ENCODE measurements at regions not wholly inside any gene's neighbourhood (a gene's known extent, or its start where the extent isn't known, plus 50 kb on each side); places are given as distances from the start of the nearest gene placed in this dataset.

- H3K36me3 Mint-ChIP-seq (ENCODE audit: low read depth) = no peaks in the 10 kb centered on the region
- H3K27ac Mint-ChIP-seq = no peak overlapping the region
- TF ChIP-seq CTCF (IDR thresholded peaks at IDR 0.05; ENCODE audit: unreplicated experiment in 3 of 3) = no peak
- peaks cover 30% of the 10 kb centered on the region for H3K27me3 Mint-ChIP-seq (ENCODE audit: low read depth)
- no peaks in the 10 kb centered on the region for H3K9me3 Mint-ChIP-seq
- H3K4me3 Mint-ChIP-seq = no peak overlapping the region
- H3K4me1 Mint-ChIP-seq = no peaks in the 10 kb centered on the region
These were observed 240.0 kb upstream of the LARGE1 start for GRCh38 chr22:34160141-34160783.

GRCh38 chr22:34161431-34162123 lies 241.3 kb upstream of the LARGE1 start:
- no peak overlapping the region for H3K27ac Mint-ChIP-seq
- no peaks in the 10 kb centered on the region for H3K4me1 Mint-ChIP-seq
- no peak overlapping the region for H3K4me3 Mint-ChIP-seq
- H3K27me3 Mint-ChIP-seq (ENCODE audit: low read depth) = peaks cover 33% of the 10 kb centered on the region
- TF ChIP-seq CTCF (IDR thresholded peaks at IDR 0.05; ENCODE audit: unreplicated experiment in 3 of 3) = no peak
- no peaks in the 10 kb centered on the region for H3K36me3 Mint-ChIP-seq (ENCODE audit: low read depth)
- no peaks in the 10 kb centered on the region for H3K9me3 Mint-ChIP-seq

- no peak overlapping the region for H3K4me3 Mint-ChIP-seq
- no peaks in the 10 kb centered on the region for H3K9me3 Mint-ChIP-seq
- peaks cover 17% of the 10 kb centered on the region for H3K27me3 Mint-ChIP-seq (ENCODE audit: low read depth)
- TF ChIP-seq CTCF (IDR thresholded peaks at IDR 0.05; ENCODE audit: unreplicated experiment in 3 of 3) = no peak
- H3K27ac Mint-ChIP-seq = no peak overlapping the region
- H3K4me1 Mint-ChIP-seq = no peaks in the 10 kb centered on the region
- H3K36me3 Mint-ChIP-seq (ENCODE audit: low read depth) = no peaks in the 10 kb centered on the region
These were observed 278.7 kb upstream of the LARGE1 start for GRCh38 chr22:34198976-34199375.

DNA sequence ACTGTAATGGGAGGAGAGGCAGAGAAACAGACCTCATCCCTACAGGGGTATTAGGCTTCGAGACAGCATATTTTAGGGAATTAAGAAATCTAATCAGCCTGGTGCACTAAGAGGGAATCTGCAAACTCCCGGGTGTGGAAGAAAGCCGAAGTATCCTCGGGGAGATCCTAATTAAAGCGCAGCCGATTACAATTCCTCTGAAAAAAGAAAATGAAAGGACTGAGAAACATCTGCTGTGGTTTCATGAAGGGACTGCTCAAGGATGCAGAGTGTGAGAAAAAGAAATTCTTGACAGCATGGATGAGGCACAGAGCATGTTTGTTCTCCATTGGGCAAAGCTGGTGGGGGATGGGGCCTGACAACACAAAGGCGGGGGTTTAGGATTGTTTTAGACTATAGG lies 290.0 kb upstream of the LARGE1 start:
- peaks cover 8% of the 10 kb centered on the region for H3K9me3 Mint-ChIP-seq
- H3K36me3 Mint-ChIP-seq (ENCODE audit: low read depth) = no peaks in the 10 kb centered on the region
- no peaks in the 10 kb centered on the region for H3K4me1 Mint-ChIP-seq
- H3K4me3 Mint-ChIP-seq = no peak overlapping the region
- peaks cover 14% of the 10 kb centered on the region for H3K27me3 Mint-ChIP-seq (ENCODE audit: low read depth)
- TF ChIP-seq CTCF (IDR thresholded peaks at IDR 0.05; ENCODE audit: unreplicated experiment in 3 of 3) = no peak
- H3K27ac Mint-ChIP-seq = no peak overlapping the region

GRCh38 chr22:34214372-34214771 lies 294.1 kb upstream of the LARGE1 start:
- Mint-ChIP-seq H3K4me1 (no peaks in the 10 kb centered on the region), H3K36me3 (ENCODE audit: low read depth) (no peaks in the 10 kb centered on the region), H3K4me3 (no peak overlapping the region), H3K27me3 (ENCODE audit: low read depth) (peaks cover 10% of the 10 kb centered on the region), H3K9me3 (peaks cover 17% of the 10 kb centered on the region), H3K27ac (no peak overlapping the region)
- no peak for TF ChIP-seq CTCF (IDR thresholded peaks at IDR 0.05; ENCODE audit: unreplicated experiment in 3 of 3)

GRCh38 chr22:34225278-34225677 lies 305.0 kb upstream of the LARGE1 start:
- H3K9me3 Mint-ChIP-seq = peaks cover 2% of the 10 kb centered on the region
- H3K4me1 Mint-ChIP-seq = no peaks in the 10 kb centered on the region
- no peak for TF ChIP-seq CTCF (IDR thresholded peaks at IDR 0.05; ENCODE audit: unreplicated experiment in 3 of 3)
- no peak overlapping the region for H3K27ac Mint-ChIP-seq
- no peaks in the 10 kb centered on the region for H3K27me3 Mint-ChIP-seq (ENCODE audit: low read depth)
- H3K4me3 Mint-ChIP-seq = no peak overlapping the region
- H3K36me3 Mint-ChIP-seq (ENCODE audit: low read depth) = no peaks in the 10 kb centered on the region
